WTC11 (cell line): ENCODE measurements at regions not wholly inside any gene's neighbourhood (a gene's known extent, or its start where the extent isn't known, plus 50 kb on each side); places are given as distances from the start of the nearest gene placed in this dataset.

Experiments
- ATAC-seq: fragments of 200-7000 bp; cut with Tn5 transposase; 2 replicates; pipeline ENCODE4 v1.10.0; 2021; ENCODE audit warnings: mild to moderate bottlenecking, moderate library complexity
- CTCF ChIA-PET: fragments of 300-600 bp; sonication (Branson Sonifier 250); formaldehyde crosslinking; loops from one replicate; lab custom pipeline; 2021; ENCODE audit warnings: antibody characterized with exemption; lab: Charles Lee
- POLR2A ChIA-PET: fragments of 350-600 bp; sonication (Branson Sonifier 250); formaldehyde crosslinking; loops from one replicate; lab custom pipeline; 2021; ENCODE audit warnings: antibody characterized with exemption; lab: Charles Lee
- DNase-seq: peaks from one replicate; pipeline ENCODE4 v3.0.0; 2021; ENCODE audit warnings: low spot score
- H3K27ac Mint-ChIP-seq: 2 replicates; pipeline ENCODE4 v1.8.0; 2021; ENCODE audit warnings: mixed read lengths
- H3K27me3 Mint-ChIP-seq: 2 replicates; pipeline ENCODE4 v1.8.0; 2021; ENCODE audit warnings: low read depth, mild to moderate bottlenecking, moderate library complexity, mixed read lengths
- H3K36me3 Mint-ChIP-seq: 2 replicates; pipeline ENCODE4 v1.8.0; 2021; ENCODE audit warnings: mixed read lengths
- H3K4me1 Mint-ChIP-seq: 2 replicates; pipeline ENCODE4 v1.8.0; 2022; ENCODE audit warnings: mixed read lengths
- H3K4me3 Mint-ChIP-seq: 2 replicates; pipeline ENCODE4 v1.8.0; 2021; ENCODE audit warnings: mild to moderate bottlenecking, moderate library complexity, mixed read lengths
- H3K9me3 Mint-ChIP-seq: 2 replicates; pipeline ENCODE4 v1.8.0; 2021; ENCODE audit warnings: mixed read lengths
- AFF4 ChIP-seq: sonication (generic); formaldehyde crosslinking; IDR thresholded peaks from 2 replicates; pipeline ENCODE4 v1.8.1; 2023; ENCODE audit warnings: mild to moderate bottlenecking, missing genetic modification reagents, borderline replicate concordance
- ATF3 ChIP-seq: sonication (generic); formaldehyde crosslinking; conservative IDR thresholded peaks from 2 replicates; pipeline ENCODE4 v1.8.1; 2022; ENCODE audit warnings: mild to moderate bottlenecking, missing genetic modification reagents
- CBFB ChIP-seq: sonication (generic); formaldehyde crosslinking; IDR thresholded peaks from 2 replicates; pipeline ENCODE4 v1.8.1; 2022; ENCODE audit warnings: mild to moderate bottlenecking, low read depth, missing genetic modification reagents
- CREM ChIP-seq: sonication (generic); formaldehyde crosslinking; IDR thresholded peaks from 2 replicates; pipeline ENCODE4 v1.8.1; 2022; ENCODE audit warnings: mild to moderate bottlenecking, missing genetic modification reagents, moderate library complexity
- ESRRA ChIP-seq: sonication (generic); formaldehyde crosslinking; IDR thresholded peaks from 2 replicates; pipeline ENCODE4 v1.8.1; 2022; ENCODE audit warnings: mild to moderate bottlenecking, missing genetic modification reagents, borderline replicate concordance
- FOXJ3 ChIP-seq: sonication (generic); formaldehyde crosslinking; IDR thresholded peaks from 2 replicates; pipeline ENCODE4 v1.9.0; 2021; ENCODE audit warnings: missing genetic modification reagents, mild to moderate bottlenecking, borderline replicate concordance
- JUN ChIP-seq: sonication (generic); formaldehyde crosslinking; IDR thresholded peaks from 2 replicates; pipeline ENCODE4 v1.8.0; 2023; ENCODE audit warnings: mild to moderate bottlenecking, missing genetic modification reagents
- NR1H2 ChIP-seq: sonication (generic); formaldehyde crosslinking; IDR thresholded peaks from 2 replicates; pipeline ENCODE4 v1.9.0; 2021; ENCODE audit warnings: mild to moderate bottlenecking, moderate library complexity, missing genetic modification reagents
- RORB ChIP-seq: fragments of 250-450 bp; sonication (Bioruptor Pico); IDR thresholded peaks from 2 replicates; pipeline ENCODE4 v1.9.0; 2021; ENCODE audit warnings: mild to moderate bottlenecking
- SP1 ChIP-seq: sonication (generic); formaldehyde crosslinking; conservative IDR thresholded peaks from 2 replicates; pipeline ENCODE4 v1.8.1; 2022; ENCODE audit warnings: missing genetic modification reagents
- STAT6 ChIP-seq: sonication (generic); formaldehyde crosslinking; conservative IDR thresholded peaks from 2 replicates; pipeline ENCODE4 v1.8.1; 2023; ENCODE audit warnings: mild to moderate bottlenecking, low read depth, missing genetic modification reagents, moderate library complexity
- ZNF138 ChIP-seq: sonication (generic); formaldehyde crosslinking; conservative IDR thresholded peaks from 2 replicates; pipeline ENCODE4 v1.8.1; 2022; ENCODE audit warnings: mild to moderate bottlenecking, moderate library complexity, missing genetic modification reagents
- ZNF232 ChIP-seq: sonication (generic); formaldehyde crosslinking; IDR thresholded peaks from 2 replicates; pipeline ENCODE4 v1.8.0; 2022; ENCODE audit warnings: mild to moderate bottlenecking, missing genetic modification reagents
- ZNF317 ChIP-seq: sonication (generic); formaldehyde crosslinking; IDR thresholded peaks from 2 replicates; pipeline ENCODE4 v1.8.1; 2023; ENCODE audit warnings: low read depth, mild to moderate bottlenecking, moderate library complexity, missing genetic modification reagents, borderline replicate concordance
- TF ChIP-seq, protein P1 (sequence below): fragments of 250-450 bp; sonication (Bioruptor Pico); IDR thresholded peaks from 2 replicates; pipeline ENCODE4 v1.9.0; 2021; ENCODE audit warnings: moderate library complexity, mild to moderate bottlenecking, inconsistent platforms, borderline replicate concordance
- TF ChIP-seq, protein P2 (sequence below): sonication (generic); formaldehyde crosslinking; IDR thresholded peaks from 2 replicates; pipeline ENCODE4 v1.8.1; 2023; ENCODE audit warnings: mild to moderate bottlenecking, missing genetic modification reagents

- CTCF ChIA-PET: no interaction called here
- H3K9me3 Mint-ChIP-seq: no peaks in the 10 kb centered on the region
These were observed 775.0 kb downstream of the USP25 start for GRCh38 chr21:16504766-16505165.

More at GRCh38 chr21:16504766-16505165, 775.0 kb downstream of the USP25 start:
- Mint-ChIP-seq H3K27ac (no peak overlapping the region), H3K27me3 (no peaks in the 10 kb centered on the region), H3K36me3 (no peaks in the 10 kb centered on the region), H3K4me3 (no peak overlapping the region), H3K4me1 (no peaks in the 10 kb centered on the region)
- no peak for TF ChIP-seq ESRRA (CRISPR knock-in tag)
- no peak for TF ChIP-seq ATF3
- no peak for TF ChIP-seq ZNF232 (CRISPR knock-in tag)
- TF ChIP-seq FOXJ3: no peak
- no peak for TF ChIP-seq CREM (CRISPR knock-in tag)
- TF ChIP-seq SP1 (CRISPR knock-in tag): no peak
- TF ChIP-seq JUN (CRISPR knock-in tag): no peak
- TF ChIP-seq STAT6 (CRISPR knock-in tag): no peak
- TF ChIP-seq, protein P1, sequence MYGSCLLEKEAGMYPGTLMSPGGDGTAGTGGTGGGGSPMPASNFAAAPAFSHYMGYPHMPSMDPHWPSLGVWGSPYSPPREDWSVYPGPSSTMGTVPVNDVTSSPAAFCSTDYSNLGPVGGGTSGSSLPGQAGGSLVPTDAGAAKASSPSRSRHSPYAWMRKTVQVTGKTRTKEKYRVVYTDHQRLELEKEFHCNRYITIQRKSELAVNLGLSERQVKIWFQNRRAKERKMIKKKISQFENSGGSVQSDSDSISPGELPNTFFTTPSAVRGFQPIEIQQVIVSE (CRISPR knock-in tag): no peak
- TF ChIP-seq ZNF317: no peak
- TF ChIP-seq RORB (CRISPR knock-in tag): no peak
- TF ChIP-seq ZNF138 (CRISPR knock-in tag): no peak
- TF ChIP-seq, protein P2, sequence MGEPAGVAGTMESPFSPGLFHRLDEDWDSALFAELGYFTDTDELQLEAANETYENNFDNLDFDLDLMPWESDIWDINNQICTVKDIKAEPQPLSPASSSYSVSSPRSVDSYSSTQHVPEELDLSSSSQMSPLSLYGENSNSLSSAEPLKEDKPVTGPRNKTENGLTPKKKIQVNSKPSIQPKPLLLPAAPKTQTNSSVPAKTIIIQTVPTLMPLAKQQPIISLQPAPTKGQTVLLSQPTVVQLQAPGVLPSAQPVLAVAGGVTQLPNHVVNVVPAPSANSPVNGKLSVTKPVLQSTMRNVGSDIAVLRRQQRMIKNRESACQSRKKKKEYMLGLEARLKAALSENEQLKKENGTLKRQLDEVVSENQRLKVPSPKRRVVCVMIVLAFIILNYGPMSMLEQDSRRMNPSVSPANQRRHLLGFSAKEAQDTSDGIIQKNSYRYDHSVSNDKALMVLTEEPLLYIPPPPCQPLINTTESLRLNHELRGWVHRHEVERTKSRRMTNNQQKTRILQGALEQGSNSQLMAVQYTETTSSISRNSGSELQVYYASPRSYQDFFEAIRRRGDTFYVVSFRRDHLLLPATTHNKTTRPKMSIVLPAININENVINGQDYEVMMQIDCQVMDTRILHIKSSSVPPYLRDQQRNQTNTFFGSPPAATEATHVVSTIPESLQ: no peak
- no peak for TF ChIP-seq NR1H2 (CRISPR knock-in tag)
- no peak for TF ChIP-seq CBFB
- no peak for TF ChIP-seq AFF4
- no peak for DNase-seq
- ATAC-seq: no peak
- POLR2A ChIA-PET: no interaction called here
